HG03469 (cell line): ENCODE measurements at regions not wholly inside any gene's neighbourhood (a gene's known extent, or its start where the extent isn't known, plus 50 kb on each side); places are given as distances from the start of the nearest gene placed in this dataset.
A peak's percentile ranks its signal among the peaks of the same experiment; 100 is the strongest.

ENCODE experiments used
- ATAC-seq: cut with Tn5 transposase; IDR thresholded peaks from one replicate; pipeline ENCODE4 v1.9.1; 2021; ENCODE audit warnings: mild to moderate bottlenecking, moderate library complexity, moderate number of reproducible peaks; ENCODE audit not compliant: unreplicated experiment

GRCh38 chr4:4695497-4695896 is 153.6 kb upstream of the STX18 start:
- ATAC-seq = no peak

- no peak for ATAC-seq
Measured at GRCh38 chr4:4694827-4695226, 153.0 kb upstream of the STX18 start.

- no peak for ATAC-seq
Measured at GRCh38 chr4:4694296-4694772, 152.5 kb upstream of the STX18 start.

GRCh38 chr4:4693755-4694295 is 152.0 kb upstream of the STX18 start:
- ATAC-seq = no peak

GRCh38 chr4:4693258-4693657 is 151.4 kb upstream of the STX18 start:
- ATAC-seq = no peak

GRCh38 chr4:4690854-4691253 is 149.0 kb upstream of the STX18 start:
- no peak for ATAC-seq

- peak; percentile 91 for ATAC-seq
Measured at GRCh38 chr4:4689694-4690440, 148.0 kb upstream of the STX18 start.

GRCh38 chr4:4687935-4688727 is 146.3 kb upstream of the STX18 start:
- ATAC-seq = no peak

- ATAC-seq = no peak
Measured at GRCh38 chr4:4687100-4687499, 145.3 kb upstream of the STX18 start.

GRCh38 chr4:4685810-4686795 is 144.3 kb upstream of the STX18 start:
- ATAC-seq = no peak

- ATAC-seq = no peak
Measured at GRCh38 chr4:4681653-4682052, 139.8 kb upstream of the STX18 start.

- ATAC-seq = no peak
Measured at GRCh38 chr4:4680758-4681157, 138.9 kb upstream of the STX18 start.

GRCh38 chr4:4680243-4680642 is 138.4 kb upstream of the STX18 start:
- ATAC-seq = no peak

GRCh38 chr4:4677556-4678522 is 136.0 kb upstream of the STX18 start:
- ATAC-seq = no peak

- ATAC-seq = no peak
Measured at GRCh38 chr4:4675641-4676040, 133.8 kb upstream of the STX18 start.

GRCh38 chr4:4675051-4675581 is 133.3 kb upstream of the STX18 start:
- no peak for ATAC-seq

GRCh38 chr4:4673070-4673469 is 131.2 kb upstream of the STX18 start:
- no peak for ATAC-seq

GRCh38 chr4:4672402-4672801 is 130.6 kb upstream of the STX18 start:
- no peak for ATAC-seq

GRCh38 chr4:4671774-4672349 is 130.0 kb upstream of the STX18 start:
- ATAC-seq = no peak
